CD4-positive, alpha-beta T cell treated with Interferon alpha-2 for 1 hour (primary cell): ENCODE measurements at regions not wholly inside any gene's neighbourhood (a gene's known extent, or its start where the extent isn't known, plus 50 kb on each side); places are given as distances from the start of the nearest gene placed in this dataset.
"Not testable (repeated sequence)": the region's sequence is repeated elsewhere in the genome, so short reads cannot be mapped to it uniquely, and the experiment has no call there.

ENCODE experiments used
- DNase-seq, 2 donors: peaks; one replicate each; pipeline ENCODE4 v3.0.0-alpha.2; 2020 to 2022

DNA sequence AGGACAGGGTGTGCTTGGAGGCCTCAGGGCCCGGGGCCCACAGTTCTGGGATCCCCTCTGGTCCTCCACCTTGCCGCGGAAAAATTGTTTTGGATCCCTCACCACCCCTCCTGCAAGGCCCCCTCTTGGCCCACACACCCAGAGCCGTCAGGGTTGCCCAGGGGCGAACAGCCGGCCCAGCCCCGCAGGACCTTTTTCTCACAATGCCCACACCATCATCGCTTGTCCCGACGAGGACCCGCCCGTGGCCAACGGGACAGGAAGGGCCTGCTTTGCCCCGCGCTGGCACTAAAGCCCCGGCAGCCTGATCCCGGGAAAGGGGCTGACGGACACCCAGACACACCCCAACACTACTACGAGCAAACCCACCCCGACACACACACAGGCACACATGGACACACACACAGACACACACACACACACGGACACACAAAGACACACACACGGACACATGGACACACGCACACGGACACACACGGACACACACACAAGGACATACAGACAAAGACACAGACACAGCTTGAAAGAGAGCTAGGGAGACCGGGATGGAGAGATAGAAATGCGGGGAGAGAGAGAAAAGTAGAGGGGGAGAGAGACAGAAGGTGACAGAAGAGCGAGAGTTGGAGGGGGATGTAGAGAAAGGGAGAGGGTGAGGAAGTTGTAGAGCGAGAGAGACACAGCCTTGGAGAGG is 1493.5 kb upstream of the DEFB115 start:
- DNase-seq: no peak

GRCh38 chr20:29764922-29765610 is 1492.4 kb upstream of the DEFB115 start:
- DNase-seq: not testable (repeated sequence)

- DNase-seq: not testable (repeated sequence)
Measured at GRCh38 chr20:29778033-29778432, 1479.4 kb upstream of the DEFB115 start.

GRCh38 chr20:29781217-29781616 is 1476.2 kb upstream of the DEFB115 start:
- DNase-seq: not testable (repeated sequence)

- DNase-seq: not testable (repeated sequence)
Measured at GRCh38 chr20:29781891-29782290, 1475.6 kb upstream of the DEFB115 start.

GRCh38 chr20:29787456-29787855 is 1470.0 kb upstream of the DEFB115 start:
- DNase-seq: not testable (repeated sequence)

DNA sequence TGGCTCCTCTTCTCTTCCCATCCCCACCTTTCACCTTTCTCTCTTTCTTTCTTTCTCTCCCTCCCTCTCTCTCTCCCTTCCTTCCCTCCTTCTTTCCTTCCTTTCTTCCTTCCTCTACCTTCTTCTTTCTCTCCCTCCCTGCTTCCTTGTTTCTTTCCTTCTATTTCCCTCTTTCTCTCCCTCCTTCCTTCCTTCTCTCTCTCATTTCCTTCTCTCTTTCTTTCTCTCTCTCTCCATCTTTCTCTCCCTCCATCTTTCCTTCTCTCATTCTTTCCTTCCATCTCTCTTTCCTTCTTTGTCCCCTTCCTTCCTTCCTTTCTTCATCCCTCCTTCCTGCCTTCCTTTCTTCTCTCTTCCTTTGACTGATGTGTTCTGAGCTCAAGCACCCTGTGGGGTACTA is 1467.0 kb upstream of the DEFB115 start:
- no peak for DNase-seq

GRCh38 chr20:29831508-29831907 is 1426.0 kb upstream of the DEFB115 start:
- DNase-seq: not testable (repeated sequence)

DNA sequence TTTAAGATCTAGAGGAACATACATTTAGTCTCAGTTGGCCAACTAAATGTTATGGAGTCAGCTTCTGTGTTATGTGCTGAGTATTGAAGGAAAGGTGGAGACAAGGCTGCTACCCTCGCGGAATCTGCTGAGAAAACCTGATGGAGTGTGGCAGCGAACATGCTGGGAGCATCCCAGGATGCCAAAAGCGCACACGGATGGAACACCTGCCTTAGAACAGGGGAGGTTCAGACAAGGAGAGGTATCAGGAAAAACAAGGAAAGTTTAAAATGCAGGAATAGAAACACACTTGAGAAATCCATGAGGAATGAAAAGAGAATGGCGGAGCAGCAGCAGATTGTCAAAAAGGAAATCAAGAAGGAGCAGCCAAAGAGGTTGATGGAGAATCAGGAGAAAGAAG is 1389.5 kb upstream of the DEFB115 start:
- not testable (repeated sequence) for DNase-seq

GRCh38 chr20:29868688-29869087 is 1388.8 kb upstream of the DEFB115 start:
- DNase-seq: not testable (repeated sequence)

- not testable (repeated sequence) for DNase-seq
Measured at GRCh38 chr20:29871816-29872215, 1385.6 kb upstream of the DEFB115 start.

- peak; percentile 13 to 29 for DNase-seq
Measured at GRCh38 chr20:29873946-29874345, 1383.5 kb upstream of the DEFB115 start.

DNA sequence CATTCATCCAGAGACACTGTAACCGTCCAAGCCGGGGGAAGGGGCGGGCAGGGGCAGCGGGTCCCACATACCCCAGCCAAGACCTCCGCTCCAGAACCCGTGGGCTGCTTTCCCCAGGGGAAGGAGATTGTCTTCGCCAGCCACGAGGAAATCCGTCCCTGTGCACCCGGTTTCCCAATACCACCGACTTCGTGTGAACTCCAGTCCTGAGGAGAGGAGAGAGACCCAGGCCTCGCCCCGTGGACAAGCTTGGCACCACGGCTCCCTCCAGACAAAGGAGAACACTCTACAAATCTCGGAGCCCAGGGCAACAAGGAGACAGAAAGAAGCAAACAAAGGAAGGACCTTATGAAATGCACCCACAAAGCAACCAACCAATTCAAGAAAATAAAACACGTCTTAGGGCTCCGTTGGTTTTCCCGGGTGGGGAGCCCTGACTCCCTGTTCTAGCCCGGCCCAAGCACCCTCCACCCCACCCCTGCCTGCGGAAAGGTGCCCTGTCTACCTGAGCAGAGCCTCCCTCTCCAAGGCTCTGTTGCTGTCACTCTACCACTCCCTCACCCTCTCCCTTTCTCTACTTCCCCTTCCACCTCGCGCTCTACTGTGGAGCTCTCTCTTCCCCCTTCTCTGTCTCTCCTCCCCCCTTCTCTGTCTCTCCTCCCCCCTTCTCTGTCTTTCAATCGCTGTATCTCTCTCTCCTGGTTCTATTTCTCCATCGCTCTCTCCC is 1382.8 kb upstream of the DEFB115 start:
- no peak for DNase-seq

DNA sequence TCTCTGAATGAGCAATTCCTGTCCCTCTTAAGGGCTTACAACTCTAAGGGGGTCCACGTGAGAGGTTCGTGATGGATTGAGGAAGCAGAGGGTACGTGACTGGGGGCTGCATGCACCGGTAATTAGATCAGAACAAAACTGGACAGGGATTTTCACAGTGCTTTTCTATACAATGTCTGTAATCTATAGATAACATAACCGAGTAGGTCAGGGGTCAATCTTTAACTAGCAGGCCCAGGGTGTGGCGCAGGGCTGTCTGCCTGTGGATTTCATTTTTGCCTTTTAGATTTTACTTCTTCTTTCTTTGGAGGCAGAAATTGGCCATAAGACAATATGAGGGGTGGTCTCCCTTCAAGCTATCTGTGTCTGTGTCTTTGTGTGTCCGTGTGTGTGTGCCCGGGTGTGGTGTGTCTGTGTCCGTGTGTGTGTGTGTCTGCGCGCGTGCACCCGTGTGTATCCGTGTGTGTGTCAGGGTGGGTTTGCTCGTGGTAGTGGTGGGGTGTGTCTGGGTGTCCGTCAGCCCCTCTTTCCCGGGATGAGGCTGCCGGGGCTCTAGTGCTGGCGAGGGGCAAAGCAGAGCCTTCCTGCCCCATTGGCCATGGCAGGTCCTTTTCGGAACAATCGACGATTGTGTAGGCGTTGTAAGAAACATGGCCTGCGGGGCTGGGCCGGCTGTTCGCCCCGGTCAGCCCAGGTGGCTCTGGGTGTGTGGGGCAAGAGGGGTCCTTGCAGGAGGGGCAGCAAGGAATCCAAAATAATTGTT is 1382.0 kb upstream of the DEFB115 start:
- DNase-seq: not testable (repeated sequence)

- DNase-seq: not testable (repeated sequence)
Measured at GRCh38 chr20:29876084-29876910, 1381.2 kb upstream of the DEFB115 start.

DNA sequence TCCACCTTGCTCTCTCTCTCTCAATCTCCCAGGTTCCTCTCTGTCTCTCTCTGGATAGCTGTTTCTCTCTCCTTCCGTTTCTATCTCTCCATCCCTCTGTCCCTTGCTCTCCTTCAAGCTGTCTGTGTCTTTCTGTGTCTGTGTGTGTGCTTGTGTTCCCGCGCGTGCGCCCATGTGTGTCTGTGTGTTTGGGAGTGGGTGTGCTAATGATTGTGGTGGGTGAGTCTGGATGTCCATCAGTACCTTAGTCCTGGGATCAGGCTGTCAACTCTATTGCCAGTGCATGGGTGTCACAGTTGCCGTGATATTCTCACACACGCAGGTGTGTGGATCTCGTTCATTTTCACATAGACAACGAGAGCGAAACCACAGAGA is 1380.6 kb upstream of the DEFB115 start:
- DNase-seq: no peak

GRCh38 chr20:29877411-29878280 is 1379.8 kb upstream of the DEFB115 start:
- DNase-seq: not testable (repeated sequence)

GRCh38 chr20:29878281-29878741 is 1379.2 kb upstream of the DEFB115 start:
- no peak for DNase-seq

GRCh38 chr20:29878777-29879442 is 1378.6 kb upstream of the DEFB115 start:
- peak; percentile 11 to 43 for DNase-seq

DNA sequence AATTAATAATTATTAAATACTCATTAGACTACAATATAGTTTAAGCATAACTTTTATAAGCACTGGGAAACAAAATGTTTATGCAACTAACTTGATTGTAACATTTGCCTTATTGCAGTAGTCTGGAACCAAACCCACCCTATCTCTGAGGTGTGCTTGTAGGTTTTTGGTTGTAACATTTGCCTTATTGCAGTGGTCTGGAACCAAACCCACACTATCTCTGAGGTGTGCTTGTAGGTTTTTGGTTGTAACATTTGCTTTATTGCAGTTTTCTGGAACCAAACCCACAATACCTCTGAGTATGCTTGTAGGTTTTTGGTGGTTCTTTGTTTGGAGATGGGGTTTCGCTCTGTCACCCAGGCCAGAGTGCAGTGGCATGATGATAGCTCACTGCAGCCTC is 1376.4 kb upstream of the DEFB115 start:
- not testable (repeated sequence) for DNase-seq
